Vagina (tissue), 2 donors: ENCODE measurements at regions not wholly inside any gene's neighbourhood (a gene's known extent, or its start where the extent isn't known, plus 50 kb on each side); places are given as distances from the start of the nearest gene placed in this dataset.

Source experiments
- POLR2A ChIP-seq, 2 donors: fragments of 450-650 bp; IDR thresholded peaks; one replicate each; pipeline ENCODE4 v1.6.1; 2017; ENCODE audit warnings: antibody characterized with exemption in 2 of 2, mild to moderate bottlenecking in 2 of 2, moderate library complexity in 2 of 2
- TF ChIP-seq, protein P1 (sequence below), 3 experiments: fragments of 450-650 bp in 2 of 3; fragments of 200-600 bp in 1 of 3; sonication (generic) in 1 of 3; IDR thresholded peaks; one replicate each; pipeline ENCODE4 v1.5.1; 2017 to 2019; ENCODE audit warnings: antibody characterized with exemption in 3 of 3, mild to moderate bottlenecking in 2 of 3, moderate library complexity in 2 of 3

DNA sequence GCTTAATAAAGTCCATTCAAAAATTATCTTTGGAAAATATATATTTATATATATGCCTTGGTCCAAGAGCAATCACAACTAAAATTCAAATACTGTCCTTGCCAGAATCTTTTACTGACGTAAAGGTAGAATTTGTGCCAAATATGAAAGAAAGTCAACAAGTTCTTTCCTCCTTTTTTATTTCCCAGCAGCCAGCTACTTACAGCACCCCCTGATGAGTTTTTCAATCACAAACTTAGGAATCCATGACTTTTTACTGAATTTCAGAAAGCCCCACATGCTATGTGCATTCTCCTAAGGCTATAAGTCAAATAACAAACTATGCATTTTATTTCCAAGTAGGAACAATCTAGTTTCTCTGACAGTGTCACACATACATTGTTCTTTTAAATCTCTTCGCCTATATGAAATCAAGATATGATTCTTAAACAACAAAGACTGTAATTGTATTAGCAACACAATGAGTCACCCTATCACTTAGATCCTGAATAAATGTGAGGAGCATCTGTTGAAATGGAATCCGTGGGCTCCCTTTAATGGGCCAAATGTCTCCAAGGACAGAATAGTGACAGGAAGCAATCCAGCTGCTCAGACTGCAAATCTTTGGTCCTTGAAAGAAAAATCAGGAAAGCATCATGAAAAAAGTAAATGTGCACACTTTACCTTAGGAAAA is 271.4 kb downstream of the DUSP6 start:
- TF ChIP-seq, protein P1, sequence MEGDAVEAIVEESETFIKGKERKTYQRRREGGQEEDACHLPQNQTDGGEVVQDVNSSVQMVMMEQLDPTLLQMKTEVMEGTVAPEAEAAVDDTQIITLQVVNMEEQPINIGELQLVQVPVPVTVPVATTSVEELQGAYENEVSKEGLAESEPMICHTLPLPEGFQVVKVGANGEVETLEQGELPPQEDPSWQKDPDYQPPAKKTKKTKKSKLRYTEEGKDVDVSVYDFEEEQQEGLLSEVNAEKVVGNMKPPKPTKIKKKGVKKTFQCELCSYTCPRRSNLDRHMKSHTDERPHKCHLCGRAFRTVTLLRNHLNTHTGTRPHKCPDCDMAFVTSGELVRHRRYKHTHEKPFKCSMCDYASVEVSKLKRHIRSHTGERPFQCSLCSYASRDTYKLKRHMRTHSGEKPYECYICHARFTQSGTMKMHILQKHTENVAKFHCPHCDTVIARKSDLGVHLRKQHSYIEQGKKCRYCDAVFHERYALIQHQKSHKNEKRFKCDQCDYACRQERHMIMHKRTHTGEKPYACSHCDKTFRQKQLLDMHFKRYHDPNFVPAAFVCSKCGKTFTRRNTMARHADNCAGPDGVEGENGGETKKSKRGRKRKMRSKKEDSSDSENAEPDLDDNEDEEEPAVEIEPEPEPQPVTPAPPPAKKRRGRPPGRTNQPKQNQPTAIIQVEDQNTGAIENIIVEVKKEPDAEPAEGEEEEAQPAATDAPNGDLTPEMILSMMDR (IDR thresholded peaks at IDR 0.05), result no peak
- TF ChIP-seq POLR2A (IDR thresholded peaks at IDR 0.05), result no peak
